HEK293T (cell line): ENCODE measurements at regions not wholly inside any gene's neighbourhood (a gene's known extent, or its start where the extent isn't known, plus 50 kb on each side); places are given as distances from the start of the nearest gene placed in this dataset.

Source experiments
- ARNT ChIP-seq: fragments of 450-650 bp; IDR thresholded peaks from 2 replicates; pipeline ENCODE4 v1.6.1; 2017; ENCODE audit warnings: mild to moderate bottlenecking
- BHLHE40 ChIP-seq: fragments of 450-650 bp; IDR thresholded peaks from 2 replicates; pipeline ENCODE4 v1.6.1; 2016; ENCODE audit warnings: mild to moderate bottlenecking, moderate library complexity, borderline replicate concordance
- ELF4 ChIP-seq: fragments of 450-650 bp; IDR thresholded peaks from 2 replicates; pipeline ENCODE4 v1.6.1; 2017; ENCODE audit warnings: antibody characterized with exemption
- FOXA1 ChIP-seq: fragments of 450-650 bp; IDR thresholded peaks from 2 replicates; pipeline ENCODE4 v1.6.1; 2016; ENCODE audit warnings: mild to moderate bottlenecking
- FOXK2 ChIP-seq: fragments of 450-650 bp; IDR thresholded peaks from 2 replicates; pipeline ENCODE4 v1.6.1; 2016; ENCODE audit warnings: mild to moderate bottlenecking
- FOXM1 ChIP-seq: fragments of 450-650 bp; IDR thresholded peaks from 2 replicates; pipeline ENCODE4 v1.6.1; 2017; ENCODE audit warnings: mild to moderate bottlenecking, borderline replicate concordance
- HDGF ChIP-seq: fragments of 450-650 bp; IDR thresholded peaks from 2 replicates; pipeline ENCODE4 v1.6.1; 2017; ENCODE audit warnings: antibody characterized with exemption, borderline replicate concordance
- L3MBTL2 ChIP-seq: fragments of 450-650 bp; conservative IDR thresholded peaks from 2 replicates; pipeline ENCODE4 v1.6.1; 2016; ENCODE audit warnings: mild to moderate bottlenecking
- LEF1 ChIP-seq: fragments of 450-650 bp; IDR thresholded peaks from 2 replicates; pipeline ENCODE4 v1.6.1; 2017; ENCODE audit warnings: mild to moderate bottlenecking, borderline replicate concordance
- SP1 ChIP-seq: fragments of 450-650 bp; IDR thresholded peaks from 2 replicates; pipeline ENCODE4 v1.6.1; 2017
- SUZ12 ChIP-seq: fragments of 450-650 bp; IDR thresholded peaks from 2 replicates; pipeline ENCODE4 v1.6.1; 2016; ENCODE audit warnings: mild to moderate bottlenecking
- TARDBP ChIP-seq: fragments of 450-650 bp; IDR thresholded peaks from 2 replicates; pipeline ENCODE4 v1.6.1; 2016
- ZNF384 ChIP-seq: fragments of 450-650 bp; IDR thresholded peaks from 2 replicates; pipeline ENCODE4 v1.6.1; 2016
- TF ChIP-seq, protein P1 (sequence below): fragments of 450-650 bp; IDR thresholded peaks from 2 replicates; pipeline ENCODE4 v1.6.1; 2016

DNA sequence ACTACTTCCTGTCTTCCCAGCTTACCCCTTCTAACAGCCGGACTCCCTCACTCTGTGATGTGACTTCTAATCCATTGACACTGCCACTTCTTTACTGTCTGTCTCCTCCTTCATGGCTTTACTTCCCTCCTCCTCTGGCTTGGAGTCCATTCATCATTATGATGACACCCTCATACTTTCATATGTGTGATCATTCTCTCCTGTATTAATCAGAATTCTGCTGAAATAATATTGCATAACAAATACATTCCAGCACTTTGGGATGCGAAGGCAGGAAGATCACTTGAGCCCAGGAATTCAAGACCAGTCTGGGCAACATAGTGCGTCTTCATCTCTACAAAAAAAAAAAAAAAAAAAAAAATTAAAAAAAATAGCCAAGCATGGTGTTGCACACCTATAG lies 147.9 kb upstream of the BTBD3 start:
- TF ChIP-seq BHLHE40 (no peak), LEF1 (no peak), TARDBP (no peak), HDGF (no peak), FOXM1 (no peak), ARNT (no peak), FOXK2 (no peak), SUZ12 (no peak), ZNF384 (no peak), ELF4 (no peak), SP1 (no peak), L3MBTL2 (no peak), FOXA1 (no peak)
- TF ChIP-seq, protein P1, sequence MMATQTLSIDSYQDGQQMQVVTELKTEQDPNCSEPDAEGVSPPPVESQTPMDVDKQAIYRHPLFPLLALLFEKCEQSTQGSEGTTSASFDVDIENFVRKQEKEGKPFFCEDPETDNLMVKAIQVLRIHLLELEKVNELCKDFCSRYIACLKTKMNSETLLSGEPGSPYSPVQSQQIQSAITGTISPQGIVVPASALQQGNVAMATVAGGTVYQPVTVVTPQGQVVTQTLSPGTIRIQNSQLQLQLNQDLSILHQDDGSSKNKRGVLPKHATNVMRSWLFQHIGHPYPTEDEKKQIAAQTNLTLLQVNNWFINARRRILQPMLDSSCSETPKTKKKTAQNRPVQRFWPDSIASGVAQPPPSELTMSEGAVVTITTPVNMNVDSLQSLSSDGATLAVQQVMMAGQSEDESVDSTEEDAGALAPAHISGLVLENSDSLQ: no peak
